KOPT-K1 (cell line): ENCODE measurements at regions not wholly inside any gene's neighbourhood (a gene's known extent, or its start where the extent isn't known, plus 50 kb on each side); places are given as distances from the start of the nearest gene placed in this dataset.
"Not testable (repeated sequence)": the region's sequence is repeated elsewhere in the genome, so short reads cannot be mapped to it uniquely, and the experiment has no call there.

Experiments used
- H3K27ac ChIP-seq: fragments of 200-600 bp; sonication (generic); 2 replicates; pipeline ENCODE4 v1.5.1; 2016; ENCODE audit warnings: antibody characterized with exemption, mild to moderate bottlenecking, low read depth, low read length; ENCODE audit not compliant: poor library complexity, severe bottlenecking
- H3K36me3 ChIP-seq: fragments of 200-600 bp; sonication (generic); 2 replicates; pipeline ENCODE4 v1.5.1; 2017; ENCODE audit warnings: antibody characterized with exemption, mild to moderate bottlenecking, low read length, moderate library complexity; ENCODE audit not compliant: insufficient read depth
- H3K9me3 ChIP-seq: fragments of 200-600 bp; sonication (generic); 2 replicates; pipeline ENCODE4 v1.5.1; 2017; ENCODE audit warnings: antibody characterized with exemption, low read length, mild to moderate bottlenecking; ENCODE audit not compliant: insufficient read depth, poor library complexity, severe bottlenecking

- Histone ChIP-seq H3K36me3 (no peaks in the 10 kb centered on the region), H3K27ac (no peak overlapping the region), H3K9me3 (peaks cover 24% of the 10 kb centered on the region)
Observed at GRCh38 chr14:105930572-105930971, 404.2 kb downstream of the TMEM121 start.

GRCh38 chr14:105931808-105932483, 405.6 kb downstream of the TMEM121 start:
- Histone ChIP-seq H3K9me3 (peaks cover 38% of the 10 kb centered on the region), H3K27ac (no peak overlapping the region), H3K36me3 (no peaks in the 10 kb centered on the region)

GRCh38 chr14:105933238-105933637, 406.9 kb downstream of the TMEM121 start:
- Histone ChIP-seq H3K9me3 (peaks cover 50% of the 10 kb centered on the region), H3K27ac (no peak overlapping the region), H3K36me3 (no peaks in the 10 kb centered on the region)

- peaks cover 69% of the 10 kb centered on the region for H3K9me3 ChIP-seq
- no peaks in the 10 kb centered on the region for H3K36me3 ChIP-seq
- H3K27ac ChIP-seq = no peak overlapping the region
Observed at GRCh38 chr14:105935384-105935783, 409.0 kb downstream of the TMEM121 start.

- H3K9me3 ChIP-seq = peaks cover 69% of the 10 kb centered on the region
Observed at GRCh38 chr14:105937253-105938054, 411.1 kb downstream of the TMEM121 start.

GRCh38 chr14:105938055-105938863, 411.9 kb downstream of the TMEM121 start:
- peaks cover 68% of the 10 kb centered on the region for H3K9me3 ChIP-seq
- no peak overlapping the region for H3K27ac ChIP-seq
- no peaks in the 10 kb centered on the region for H3K36me3 ChIP-seq

More at GRCh38 chr14:105937253-105938054, 411.1 kb downstream of the TMEM121 start:
- H3K36me3 ChIP-seq = no peaks in the 10 kb centered on the region
- no peak overlapping the region for H3K27ac ChIP-seq

GRCh38 chr14:105938959-105939358, 412.6 kb downstream of the TMEM121 start:
- peaks cover 61% of the 10 kb centered on the region for H3K9me3 ChIP-seq
- no peaks in the 10 kb centered on the region for H3K36me3 ChIP-seq
- no peak overlapping the region for H3K27ac ChIP-seq

GRCh38 chr14:105939810-105940508, 413.6 kb downstream of the TMEM121 start:
- H3K36me3 ChIP-seq = no peaks in the 10 kb centered on the region
- H3K9me3 ChIP-seq = peaks cover 52% of the 10 kb centered on the region
- H3K27ac ChIP-seq = no peak overlapping the region

GRCh38 chr14:105940534-105941225, 414.3 kb downstream of the TMEM121 start:
- Histone ChIP-seq H3K9me3 (peaks cover 44% of the 10 kb centered on the region), H3K27ac (no peak overlapping the region), H3K36me3 (no peaks in the 10 kb centered on the region)

- no peak overlapping the region for H3K27ac ChIP-seq
- peaks cover 36% of the 10 kb centered on the region for H3K9me3 ChIP-seq
- H3K36me3 ChIP-seq = no peaks in the 10 kb centered on the region
Observed at GRCh38 chr14:105941226-105942166, 415.1 kb downstream of the TMEM121 start.

- H3K36me3 ChIP-seq, H3K27ac ChIP-seq: not testable (repeated sequence)
- H3K9me3 ChIP-seq = peaks cover 24% of the 10 kb centered on the region
Observed at GRCh38 chr14:105942725-105943124, 416.3 kb downstream of the TMEM121 start.

- Histone ChIP-seq H3K27ac (no peak overlapping the region), H3K36me3 (no peaks in the 10 kb centered on the region), H3K9me3 (peaks cover 12% of the 10 kb centered on the region)
Observed at GRCh38 chr14:105943973-105944602, 417.7 kb downstream of the TMEM121 start.
